Neural cell (in vitro differentiated cells): ENCODE measurements at regions not wholly inside any gene's neighbourhood (a gene's known extent, or its start where the extent isn't known, plus 50 kb on each side); places are given as distances from the start of the nearest gene placed in this dataset.

Source experiments
- CTCF ChIP-seq: fragments of 450-650 bp; IDR thresholded peaks from 2 replicates; pipeline ENCODE4 v1.5.1; 2014; ENCODE audit warnings: antibody characterized with exemption, mild to moderate bottlenecking, moderate library complexity; ENCODE audit not compliant: poor library complexity, severe bottlenecking
- EZH2 ChIP-seq: fragments of 200-600, 300-800 bp; shearing (Covaris generic), sonication (generic); IDR thresholded peaks from 2 replicates; pipeline ENCODE4 v1.6.1; 2014; ENCODE audit warnings: antibody characterized with exemption, low read length, borderline replicate concordance, mild to moderate bottlenecking; ENCODE audit not compliant: insufficient read depth, poor library complexity, severe bottlenecking
- RAD21 ChIP-seq: fragments of 450-650 bp; conservative IDR thresholded peaks from 2 replicates; pipeline ENCODE4 v1.6.1; 2014; ENCODE audit warnings: antibody characterized with exemption, mild to moderate bottlenecking, moderate library complexity
- TAF1 ChIP-seq: IDR thresholded peaks from 2 replicates; pipeline ENCODE4 v1.6.1; 2012; ENCODE audit warnings: low read depth

- no peak for TF ChIP-seq CTCF
- TF ChIP-seq RAD21, result no peak
- no peak for TF ChIP-seq TAF1
- no peak for TF ChIP-seq EZH2
These were observed 506.6 kb downstream of the FRK start for GRCh38 chr6:115554060-115554459.
